ENCODE measurements at regions not wholly inside any gene's neighbourhood (a gene's known extent, or its start where the extent isn't known, plus 50 kb on each side); places are given as distances from the start of the nearest gene placed in this dataset.

GRCh38 chr6:169339025-169339424 is 85.4 kb upstream of the THBS2 start:
- DNase-seq, result no peak

GRCh38 chr6:169337886-169338445 is 84.3 kb upstream of the THBS2 start:
- DNase-seq, result no peak

- DNase-seq, result no peak
Observed at GRCh38 chr6:169335301-169335700, 81.7 kb upstream of the THBS2 start.

- no peak for DNase-seq
Observed at GRCh38 chr6:169332250-169332649, 78.6 kb upstream of the THBS2 start.

- peak; percentile 40 for DNase-seq
Observed at GRCh38 chr6:169328112-169328801, 74.6 kb upstream of the THBS2 start.

- peak; percentile 35 for DNase-seq
Observed at GRCh38 chr6:169326067-169326799, 72.6 kb upstream of the THBS2 start.

- peak; percentile 50 for DNase-seq
Observed at GRCh38 chr6:169324656-169325459, 71.2 kb upstream of the THBS2 start.

GRCh38 chr6:169324086-169324485 is 70.4 kb upstream of the THBS2 start:
- DNase-seq, result no peak

- no peak for DNase-seq
Observed at GRCh38 chr6:169323221-169323620, 69.6 kb upstream of the THBS2 start.

- DNase-seq, result no peak
Observed at GRCh38 chr6:169321546-169321945, 67.9 kb upstream of the THBS2 start.

GRCh38 chr6:169320013-169320412 is 66.4 kb upstream of the THBS2 start:
- no peak for DNase-seq

GRCh38 chr6:169317441-169318202 is 64.0 kb upstream of the THBS2 start:
- DNase-seq, result no peak

GRCh38 chr6:169316651-169317050 is 63.0 kb upstream of the THBS2 start:
- peak; percentile 13 for DNase-seq

- DNase-seq, result no peak
Observed at GRCh38 chr6:169315830-169316614, 62.4 kb upstream of the THBS2 start.

GRCh38 chr6:169313347-169314010 is 59.8 kb upstream of the THBS2 start:
- DNase-seq, result no peak

GRCh38 chr6:169312658-169313346 is 59.2 kb upstream of the THBS2 start:
- DNase-seq, result no peak

GRCh38 chr6:169310983-169311382 is 57.3 kb upstream of the THBS2 start:
- DNase-seq, result no peak
